Endodermal cell (in vitro differentiated cells): ENCODE measurements at regions not wholly inside any gene's neighbourhood (a gene's known extent, or its start where the extent isn't known, plus 50 kb on each side); places are given as distances from the start of the nearest gene placed in this dataset.

Source experiments
- DNase-seq: peaks from one replicate; pipeline ENCODE4 v3.0.0-alpha.2; 2017
- H3K27ac ChIP-seq: 2 replicates; pipeline ENCODE4 v1.5.1; 2013; ENCODE audit warnings: mild to moderate bottlenecking, low read depth, low read length, moderate library complexity
- H3K27me3 ChIP-seq: 2 replicates; pipeline ENCODE4 v1.6.1; 2013; ENCODE audit warnings: mild to moderate bottlenecking, low read length, moderate library complexity; ENCODE audit not compliant: insufficient read depth, control insufficient read depth, poor library complexity, severe bottlenecking
- H3K36me3 ChIP-seq: 2 replicates; pipeline ENCODE4 v1.7.0; 2013; ENCODE audit warnings: mild to moderate bottlenecking, low read length, moderate library complexity; ENCODE audit not compliant: control insufficient read depth, insufficient read depth
- H3K4me1 ChIP-seq: one replicate; pipeline ENCODE4 v1.7.0; 2013; ENCODE audit warnings: low read length; ENCODE audit not compliant: control insufficient read depth, insufficient read depth
- H3K4me3 ChIP-seq: 2 replicates; pipeline ENCODE4 v1.5.1; 2013; ENCODE audit warnings: mild to moderate bottlenecking, low read length, moderate library complexity
- H3K9ac ChIP-seq: 2 replicates; pipeline ENCODE4 v1.6.1; 2013; ENCODE audit warnings: mild to moderate bottlenecking, low read length, moderate library complexity; ENCODE audit not compliant: poor library complexity, severe bottlenecking; ENCODE audit errors: extremely low read depth
- H3K9me3 ChIP-seq: 2 replicates; pipeline ENCODE4 v1.6.1; 2013; ENCODE audit warnings: mild to moderate bottlenecking, low read length, moderate library complexity; ENCODE audit not compliant: control insufficient read depth
- H3K27ac Mint-ChIP-seq: 2 replicates; pipeline ENCODE4 v1.8.0; 2020; ENCODE audit warnings: mixed read lengths
- H3K27me3 Mint-ChIP-seq: 2 replicates; pipeline ENCODE4 v1.8.0; 2021; ENCODE audit warnings: mild to moderate bottlenecking, mixed read lengths; ENCODE audit not compliant: insufficient read depth
- H3K36me3 Mint-ChIP-seq: 2 replicates; pipeline ENCODE4 v1.8.0; 2020; ENCODE audit warnings: low read depth, mixed read lengths
- H3K4me1 Mint-ChIP-seq: 2 replicates; pipeline ENCODE4 v1.8.0; 2020; ENCODE audit warnings: mixed read lengths
- H3K4me3 Mint-ChIP-seq: 2 replicates; pipeline ENCODE4 v1.8.0; 2020; ENCODE audit warnings: mild to moderate bottlenecking, moderate library complexity, mixed read lengths
- H3K9me3 Mint-ChIP-seq: 2 replicates; pipeline ENCODE4 v1.8.0; 2020; ENCODE audit warnings: mild to moderate bottlenecking, mixed read lengths
- CTCF ChIP-seq: fragments of 200-600 bp; sonication (generic); conservative IDR thresholded peaks from 2 replicates; pipeline ENCODE4 v1.5.0; 2021; ENCODE audit warnings: antibody characterized with exemption, mild to moderate bottlenecking
- WGBS, 2 experiments: methylation state at CpG; one replicate each; pipeline versions ENCODE4 v1.1.5 to v1.1.7; 2013; ENCODE audit warnings: missing lambda C conversion rate in 2 of 2, mixed read lengths in 1 of 2; ENCODE audit not compliant: insufficient coverage in 1 of 2, insufficient read length in 1 of 2; 5-methylcytosine and 5-hydroxymethylcytosine counted together

DNA sequence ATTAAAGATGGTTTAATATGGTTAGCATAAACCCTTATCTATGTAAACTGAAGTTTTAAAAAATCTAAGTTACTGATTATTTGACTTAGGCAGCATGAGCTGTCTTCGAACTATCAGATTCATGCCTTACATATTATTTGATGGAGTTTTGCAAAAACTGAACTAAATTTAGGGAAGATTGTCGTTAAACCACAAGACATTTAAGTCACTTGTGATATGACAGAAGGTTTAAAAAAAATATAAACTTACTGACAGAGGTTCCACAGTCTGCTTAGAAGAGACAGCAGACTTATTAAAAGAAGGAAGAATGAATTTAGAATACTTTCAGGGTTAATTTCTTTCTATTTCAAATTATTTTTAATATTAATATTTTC, 110.9 kb upstream of the FRY start:
- H3K36me3 Mint-ChIP-seq, result no peaks in the 10 kb centered on the region
- Histone ChIP-seq H3K9ac (no peak overlapping the region), H3K27ac (no peak overlapping the region), H3K36me3 (no peaks in the 10 kb centered on the region), H3K27me3 (no peaks in the 10 kb centered on the region), H3K9me3 (no peaks in the 10 kb centered on the region), H3K4me1 (peaks cover 4% of the 10 kb centered on the region), H3K4me3 (no peak overlapping the region)
- H3K4me1 Mint-ChIP-seq, result peaks cover 24% of the 10 kb centered on the region
- no peaks in the 10 kb centered on the region for H3K9me3 Mint-ChIP-seq
- H3K4me3 Mint-ChIP-seq, result no peak overlapping the region
- no peak overlapping the region for H3K27ac Mint-ChIP-seq
- WGBS, 2 experiments, result 96 to 100% methylated on average over 2 of the region's 2 CpGs
- no peaks in the 10 kb centered on the region for H3K27me3 Mint-ChIP-seq
- DNase-seq, result no peak
- TF ChIP-seq CTCF, result no peak

DNA sequence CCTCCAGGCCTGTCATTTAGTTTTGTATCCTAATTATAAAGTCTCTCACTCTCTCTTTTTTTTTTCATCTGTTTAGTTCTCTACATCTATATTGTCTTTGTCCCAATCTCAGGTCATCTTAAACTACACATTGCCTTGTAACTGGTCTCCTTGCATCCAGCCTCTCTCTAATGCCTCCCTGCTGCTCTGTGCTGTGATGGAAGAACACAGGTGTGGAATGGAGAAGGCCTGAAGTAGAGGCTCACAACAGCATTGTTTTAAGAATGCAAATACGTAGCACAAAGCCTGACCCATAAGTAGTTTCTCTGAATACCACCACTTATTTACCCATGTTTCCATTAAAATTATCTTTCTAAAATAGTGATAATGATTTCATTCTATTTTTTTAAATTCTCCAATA, 108.8 kb upstream of the FRY start:
- Mint-ChIP-seq H3K4me1 (peaks cover 18% of the 10 kb centered on the region), H3K9me3 (no peaks in the 10 kb centered on the region), H3K4me3 (no peak overlapping the region), H3K27me3 (no peaks in the 10 kb centered on the region), H3K36me3 (no peaks in the 10 kb centered on the region), H3K27ac (no peak overlapping the region)
- Histone ChIP-seq H3K9ac (no peak overlapping the region), H3K27me3 (no peaks in the 10 kb centered on the region), H3K36me3 (no peaks in the 10 kb centered on the region), H3K27ac (no peak overlapping the region), H3K9me3 (no peaks in the 10 kb centered on the region), H3K4me3 (no peak overlapping the region), H3K4me1 (peaks cover 8% of the 10 kb centered on the region)
- no peak for DNase-seq
- no peak for TF ChIP-seq CTCF
- WGBS, 2 experiments, result 50% methylated on average over 1 of the region's 1 CpG; no CpG with 5 or more reads in 1 of the 2 experiments

GRCh38 chr13:31923134-31923763, 108.3 kb upstream of the FRY start:
- Mint-ChIP-seq H3K9me3 (no peaks in the 10 kb centered on the region), H3K4me3 (no peak overlapping the region), H3K27ac (peak overlapping the region; percentile 23), H3K36me3 (no peaks in the 10 kb centered on the region), H3K27me3 (no peaks in the 10 kb centered on the region), H3K4me1 (peaks cover 21% of the 10 kb centered on the region)
- DNase-seq, result no peak
- Histone ChIP-seq H3K36me3 (no peaks in the 10 kb centered on the region), H3K9ac (no peak overlapping the region), H3K9me3 (no peaks in the 10 kb centered on the region), H3K27ac (no peak overlapping the region), H3K4me1 (peaks cover 8% of the 10 kb centered on the region), H3K27me3 (no peaks in the 10 kb centered on the region), H3K4me3 (no peak overlapping the region)
- TF ChIP-seq CTCF, result no peak
- WGBS, 2 experiments, result 68 to 100% methylated on average over 1 to 3 of the region's 3 CpGs
